Gastroesophageal sphincter (tissue), 4 donors: ENCODE measurements at regions not wholly inside any gene's neighbourhood (a gene's known extent, or its start where the extent isn't known, plus 50 kb on each side); places are given as distances from the start of the nearest gene placed in this dataset.

ENCODE experiments used
- ATAC-seq: fragments of 150-250 bp; one replicate; pipeline ENCODE4 v1.9.1; 2016; ENCODE audit warnings: mild to moderate bottlenecking, moderate library complexity
- H3K27ac ChIP-seq, 4 donors: fragments of 200-600 bp; sonication (generic) in 3 of 4; 1 replicate in 3 of 4; 2 replicates in 1 of 4; pipeline ENCODE4 v1.5.1; 2016 to 2019
- H3K27me3 ChIP-seq: fragments of 200-600 bp; sonication (generic); one replicate; pipeline ENCODE4 v1.5.1; 2019
- H3K36me3 ChIP-seq, 2 donors: fragments of 200-600 bp; sonication (generic); one replicate each; pipeline ENCODE4 v1.5.1; 2019; ENCODE audit warnings: control low read depth in 1 of 2
- H3K4me1 ChIP-seq, 3 donors: fragments of 200-600 bp; sonication (generic); 1 replicate in 2 of 3; 2 replicates in 1 of 3; pipeline ENCODE4 v1.5.1; 2016 to 2019; ENCODE audit warnings: control low read depth in 2 of 3
- H3K4me3 ChIP-seq, 2 donors: fragments of 200-600 bp; sonication (generic); one replicate each; pipeline ENCODE4 v1.5.1; 2019; ENCODE audit warnings: mild to moderate bottlenecking in 1 of 2, moderate library complexity in 1 of 2
- H3K9me3 ChIP-seq, 3 donors: fragments of 200-600 bp; sonication (generic); one replicate each; pipeline ENCODE4 v1.5.1; 2017 to 2019; ENCODE audit warnings: control low read depth in 2 of 3
- EP300 ChIP-seq: sonication (generic); formaldehyde crosslinking; IDR thresholded peaks from one replicate; pipeline ENCODE4 v1.6.1; 2017; ENCODE audit warnings: antibody characterized with exemption, mild to moderate bottlenecking
- POLR2A ChIP-seq, 2 donors: fragments of 450-650 bp; IDR thresholded peaks; one replicate each; pipeline ENCODE4 v1.6.1; 2017; ENCODE audit warnings: antibody characterized with exemption in 2 of 2, mild to moderate bottlenecking in 2 of 2, moderate library complexity in 1 of 2
- POLR2AphosphoS5 ChIP-seq: sonication (generic); formaldehyde crosslinking; IDR thresholded peaks from one replicate; pipeline ENCODE4 v1.6.1; 2017; ENCODE audit warnings: antibody characterized with exemption
- WGBS, 2 donors: methylation state at CpG; one replicate each; pipeline ENCODE4 v1.1.5; 2018; ENCODE audit warnings: low coverage in 1 of 2; 5-methylcytosine and 5-hydroxymethylcytosine counted together
- TF ChIP-seq, protein P1 (sequence below), 4 experiments: fragments of 200-600 bp in 2 of 4; fragments of 450-650 bp in 2 of 4; sonication (generic) in 1 of 4; IDR thresholded peaks; one replicate each; pipeline ENCODE4 v1.5.1; 2017 to 2019; ENCODE audit warnings: antibody characterized with exemption in 4 of 4, mild to moderate bottlenecking in 2 of 4, moderate library complexity in 2 of 4

DNA sequence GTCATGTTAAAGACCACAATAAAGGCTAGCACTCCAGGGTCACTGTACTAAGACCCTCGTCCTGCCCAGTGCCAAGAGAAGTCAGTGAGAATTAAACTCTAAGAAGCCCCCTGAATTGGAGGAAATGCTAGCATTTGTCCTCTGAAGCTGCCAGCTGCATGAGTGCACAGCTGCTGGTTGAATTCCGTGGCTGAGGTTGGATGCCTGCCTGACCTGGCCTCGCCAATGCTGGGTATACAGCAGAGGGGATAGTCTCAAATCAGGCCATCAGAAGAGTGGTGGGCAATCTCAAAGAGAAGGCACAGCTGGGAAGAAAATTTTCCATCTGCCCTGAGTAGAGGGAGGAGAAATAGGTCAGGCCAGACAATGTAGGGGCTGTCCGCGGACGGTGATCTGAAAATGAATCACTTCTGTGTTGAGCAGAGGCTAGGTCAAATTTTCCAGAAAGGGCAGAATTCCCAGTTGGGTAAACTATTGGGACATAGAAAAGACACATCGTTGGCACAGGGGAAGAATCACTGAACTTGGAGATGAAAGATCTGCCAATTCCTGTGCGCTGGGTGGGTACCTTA, 110.5 kb upstream of the AGAP1 start:
- 91 to 100% methylated on average over 2 to 6 of the region's 8 CpGs for WGBS, 2 donors
- no peak overlapping the region for H3K4me3 ChIP-seq
- ATAC-seq = no peak
- H3K9me3 ChIP-seq = no peaks in the 10 kb centered on the region
- no peaks in the 10 kb centered on the region for H3K36me3 ChIP-seq
- no peak overlapping the region for H3K27ac ChIP-seq
- TF ChIP-seq EP300 = no peak
- TF ChIP-seq, protein P1, sequence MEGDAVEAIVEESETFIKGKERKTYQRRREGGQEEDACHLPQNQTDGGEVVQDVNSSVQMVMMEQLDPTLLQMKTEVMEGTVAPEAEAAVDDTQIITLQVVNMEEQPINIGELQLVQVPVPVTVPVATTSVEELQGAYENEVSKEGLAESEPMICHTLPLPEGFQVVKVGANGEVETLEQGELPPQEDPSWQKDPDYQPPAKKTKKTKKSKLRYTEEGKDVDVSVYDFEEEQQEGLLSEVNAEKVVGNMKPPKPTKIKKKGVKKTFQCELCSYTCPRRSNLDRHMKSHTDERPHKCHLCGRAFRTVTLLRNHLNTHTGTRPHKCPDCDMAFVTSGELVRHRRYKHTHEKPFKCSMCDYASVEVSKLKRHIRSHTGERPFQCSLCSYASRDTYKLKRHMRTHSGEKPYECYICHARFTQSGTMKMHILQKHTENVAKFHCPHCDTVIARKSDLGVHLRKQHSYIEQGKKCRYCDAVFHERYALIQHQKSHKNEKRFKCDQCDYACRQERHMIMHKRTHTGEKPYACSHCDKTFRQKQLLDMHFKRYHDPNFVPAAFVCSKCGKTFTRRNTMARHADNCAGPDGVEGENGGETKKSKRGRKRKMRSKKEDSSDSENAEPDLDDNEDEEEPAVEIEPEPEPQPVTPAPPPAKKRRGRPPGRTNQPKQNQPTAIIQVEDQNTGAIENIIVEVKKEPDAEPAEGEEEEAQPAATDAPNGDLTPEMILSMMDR (IDR thresholded peaks at IDR 0.05) = no peak
- no peak for TF ChIP-seq POLR2A (IDR thresholded peaks at IDR 0.05)
- TF ChIP-seq POLR2AphosphoS5 = no peak
- peaks cover 20% of the 10 kb centered on the region for H3K27me3 ChIP-seq
- H3K4me1 ChIP-seq = no peaks in the 10 kb centered on the region

GRCh38 chr2:235384624-235385023, 109.2 kb upstream of the AGAP1 start:
- WGBS, 2 donors = 50 to 100% methylated on average over 1 to 3 of the region's 24 CpGs
- Histone ChIP-seq H3K36me3 (no peaks in the 10 kb centered on the region), H3K4me1 (no peaks in the 10 kb centered on the region), H3K27ac (peak overlapping the region in 3 of 4 donors; percentile 10 to 24 (median 22)), H3K27me3 (peaks cover 16% of the 10 kb centered on the region), H3K9me3 (no peaks in the 10 kb centered on the region), H3K4me3 (no peak overlapping the region)
- ATAC-seq = peak; percentile 28
- no peak for TF ChIP-seq POLR2AphosphoS5
- no peak for TF ChIP-seq POLR2A (IDR thresholded peaks at IDR 0.05)
- TF ChIP-seq EP300 = no peak
- TF ChIP-seq, protein P1 (IDR thresholded peaks at IDR 0.05) = no peak

DNA sequence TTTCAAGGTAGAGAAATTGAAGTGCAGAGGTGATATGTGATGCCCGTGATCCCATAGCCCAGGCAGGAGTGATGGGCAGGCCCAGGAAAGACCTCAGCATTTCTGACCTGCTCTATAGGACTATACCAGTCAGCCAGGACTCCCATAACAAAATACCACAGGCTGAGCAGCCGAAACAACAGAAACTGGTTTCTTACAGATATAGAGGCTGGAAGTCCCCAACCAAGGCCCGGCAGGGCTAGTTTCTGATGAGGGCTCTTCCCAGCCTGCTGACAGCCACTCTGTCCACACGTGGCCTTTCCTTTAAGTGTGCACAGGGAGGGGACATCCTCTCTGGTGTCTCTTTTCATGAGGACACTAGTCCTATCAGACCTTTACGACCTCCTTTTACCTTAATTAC, 104.2 kb upstream of the AGAP1 start:
- TF ChIP-seq POLR2A (IDR thresholded peaks at IDR 0.05) (no peak), EP300 (no peak), POLR2AphosphoS5 (no peak)
- TF ChIP-seq, protein P1 (IDR thresholded peaks at IDR 0.05) = no peak
- Histone ChIP-seq H3K36me3 (no peaks in the 10 kb centered on the region), H3K4me3 (no peak overlapping the region), H3K4me1 (no peaks in the 10 kb centered on the region), H3K27me3 (peaks cover 12% of the 10 kb centered on the region), H3K27ac (no peak overlapping the region), H3K9me3 (no peaks in the 10 kb centered on the region)
- no peak for ATAC-seq
- 86 to 88% methylated on average over 1 to 4 of the region's 5 CpGs for WGBS, 2 donors

DNA sequence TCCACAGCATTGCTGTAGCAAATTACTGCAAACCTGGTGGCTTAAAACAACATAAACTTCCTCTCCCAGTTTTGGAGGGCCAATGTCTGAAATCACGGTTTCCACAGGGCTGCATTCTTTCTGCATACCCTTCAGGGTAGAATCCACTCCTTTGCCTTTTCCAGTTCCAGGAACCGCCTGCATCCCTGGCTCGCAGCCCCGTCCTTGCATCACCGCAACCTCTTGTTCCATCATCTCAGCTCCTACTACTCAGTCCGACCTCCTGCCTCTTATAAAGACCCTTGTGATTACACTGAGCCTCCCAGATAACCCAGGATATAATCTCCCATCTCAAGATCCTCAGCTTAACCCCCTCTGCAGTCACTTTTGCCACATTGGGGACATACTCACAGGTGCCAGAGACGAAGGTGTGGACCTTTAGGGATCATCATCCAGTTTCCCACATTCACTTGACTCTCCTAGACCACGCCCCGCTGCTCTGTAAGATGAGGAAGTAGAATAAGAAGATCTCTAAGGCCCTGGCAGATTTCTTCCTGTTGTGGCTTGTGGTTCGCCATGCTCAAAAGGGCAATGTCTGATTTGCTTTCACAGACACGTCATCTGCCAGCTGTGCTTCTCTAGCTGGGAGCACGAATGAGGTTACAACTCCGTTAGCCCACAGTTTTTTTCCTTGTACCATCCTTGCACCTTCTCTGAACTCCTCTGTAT, 103.6 kb upstream of the AGAP1 start:
- Histone ChIP-seq H3K9me3 (no peaks in the 10 kb centered on the region), H3K27ac (no peak overlapping the region), H3K36me3 (no peaks in the 10 kb centered on the region), H3K4me3 (no peak overlapping the region), H3K4me1 (no peaks in the 10 kb centered on the region), H3K27me3 (peaks cover 8% of the 10 kb centered on the region)
- ATAC-seq = no peak
- 87 to 91% methylated on average over 10 to 13 of the region's 13 CpGs for WGBS, 2 donors
- TF ChIP-seq POLR2AphosphoS5 = no peak
- TF ChIP-seq EP300 = no peak
- no peak for TF ChIP-seq POLR2A (IDR thresholded peaks at IDR 0.05)
- TF ChIP-seq, protein P1 (IDR thresholded peaks at IDR 0.05) = no peak

DNA sequence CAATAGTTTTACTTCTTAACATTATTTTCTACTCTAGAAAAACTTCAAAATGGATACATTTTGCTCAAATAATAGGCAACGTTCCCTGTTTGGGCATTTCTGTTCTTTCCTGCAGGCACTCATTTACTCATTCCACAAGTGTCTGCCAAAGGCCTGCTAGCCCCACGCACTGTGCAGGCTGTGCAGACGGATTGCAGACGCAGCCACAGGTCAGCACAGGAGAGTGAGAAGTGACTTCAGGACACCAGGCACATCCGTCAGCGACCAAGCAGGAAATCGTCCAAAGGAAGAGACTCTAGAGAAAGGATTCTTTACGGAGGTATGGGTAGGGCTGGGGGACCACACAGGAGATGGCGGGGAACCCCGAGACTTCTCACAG, 103.0 kb upstream of the AGAP1 start:
- H3K4me1 ChIP-seq = no peaks in the 10 kb centered on the region
- no peak overlapping the region for H3K27ac ChIP-seq
- H3K27me3 ChIP-seq = peaks cover 8% of the 10 kb centered on the region
- no peaks in the 10 kb centered on the region for H3K36me3 ChIP-seq
- WGBS, 2 donors = 60% methylated on average over 4 of the region's 10 CpGs; no CpG with 5 or more reads in 1 of the 2 donors
- no peak for TF ChIP-seq POLR2A (IDR thresholded peaks at IDR 0.05)
- TF ChIP-seq, protein P1 (IDR thresholded peaks at IDR 0.05) = no peak
- no peak for TF ChIP-seq EP300
- no peak for TF ChIP-seq POLR2AphosphoS5
- H3K4me3 ChIP-seq = no peak overlapping the region
- H3K9me3 ChIP-seq = no peaks in the 10 kb centered on the region
- ATAC-seq = no peak
